ENCODE measurements at regions not wholly inside any gene's neighbourhood (a gene's known extent, or its start where the extent isn't known, plus 50 kb on each side); places are given as distances from the start of the nearest gene placed in this dataset.

DNA sequence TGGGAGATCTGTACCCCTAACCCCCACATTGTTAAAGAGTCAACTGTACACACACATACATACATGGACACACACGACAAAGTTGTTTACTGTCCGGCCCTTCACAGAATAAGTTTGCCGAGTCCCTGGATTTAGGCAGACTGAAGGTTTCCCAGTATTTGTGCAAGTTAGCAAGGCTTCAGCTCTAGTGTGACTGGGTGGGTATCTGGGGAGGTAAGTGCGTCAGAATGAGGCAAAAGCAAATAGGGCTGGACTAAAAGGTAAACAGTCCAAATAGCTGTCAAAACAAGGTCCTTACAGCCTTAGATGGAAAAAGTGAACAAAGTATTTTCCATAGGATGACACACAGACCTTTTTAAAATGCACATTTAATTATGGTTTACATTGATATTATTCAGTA, 228.4 kb upstream of the UFM1 start:
- TF ChIP-seq TARDBP (IDR thresholded peaks at IDR 0.05), result no peak
- no peak for TF ChIP-seq NFRKB (IDR thresholded peaks at IDR 0.05)
- no peak for TF ChIP-seq ARNT (IDR thresholded peaks at IDR 0.05)

All from HEK293T (cell line).